Fibroblast of lung (primary cell): ENCODE measurements at regions not wholly inside any gene's neighbourhood (a gene's known extent, or its start where the extent isn't known, plus 50 kb on each side); places are given as distances from the start of the nearest gene placed in this dataset.

ENCODE experiments used
- CTCF ChIP-seq, 2 donors: IDR thresholded peaks in 1 of 2; conservative IDR thresholded peaks in 1 of 2; 1 replicate in 1 of 2; 2 replicates in 1 of 2; pipeline ENCODE4 v1.5.1; 2011 to 2012; ENCODE audit warnings: low read length in 2 of 2, control low read depth in 1 of 2, inconsistent platforms in 1 of 2, low read depth in 1 of 2, mild to moderate bottlenecking in 1 of 2
- EZH2 ChIP-seq: IDR thresholded peaks from 2 replicates; pipeline ENCODE4 v1.5.1; 2012; ENCODE audit warnings: low read length, control low read depth, mild to moderate bottlenecking; ENCODE audit errors: missing control alignments

DNA sequence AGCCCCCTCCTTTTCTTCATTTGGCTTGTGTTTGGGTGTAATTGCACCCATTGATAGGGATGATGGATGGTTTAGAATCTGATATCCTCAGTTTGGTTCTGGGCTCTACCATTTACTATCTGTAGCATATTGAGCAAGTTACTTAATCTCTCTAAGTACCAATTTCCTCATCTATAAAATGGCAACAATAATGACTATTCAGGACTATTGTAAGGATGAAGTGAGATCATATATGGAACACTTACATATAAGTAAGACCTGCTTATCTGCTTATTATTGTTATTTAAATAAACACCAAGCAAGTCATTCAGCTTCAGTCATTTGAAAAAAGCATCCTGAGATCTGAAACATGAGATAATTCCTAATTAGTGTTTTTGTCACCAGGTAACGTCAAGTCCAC, 127.0 kb downstream of the SEC23IP start:
- TF ChIP-seq CTCF (conservative IDR thresholded peaks at IDR 0.05 in 1 of 2, IDR thresholded peaks at IDR 0.05 in 1 of 2; ENCODE audit: low read depth in 1 of 2, low read length in 2 of 2) (no peak), EZH2 (no peak)
